HG03565 (cell line): ENCODE measurements at regions not wholly inside any gene's neighbourhood (a gene's known extent, or its start where the extent isn't known, plus 50 kb on each side); places are given as distances from the start of the nearest gene placed in this dataset.

ENCODE experiments used
- ATAC-seq: cut with Tn5 transposase; IDR thresholded peaks from one replicate; pipeline ENCODE4 v1.9.1; 2021; ENCODE audit warnings: mild to moderate bottlenecking, moderate library complexity; ENCODE audit not compliant: unreplicated experiment

GRCh38 chr20:10951216-10951615 lies 277.4 kb upstream of the JAG1 start:
- ATAC-seq = no peak

DNA sequence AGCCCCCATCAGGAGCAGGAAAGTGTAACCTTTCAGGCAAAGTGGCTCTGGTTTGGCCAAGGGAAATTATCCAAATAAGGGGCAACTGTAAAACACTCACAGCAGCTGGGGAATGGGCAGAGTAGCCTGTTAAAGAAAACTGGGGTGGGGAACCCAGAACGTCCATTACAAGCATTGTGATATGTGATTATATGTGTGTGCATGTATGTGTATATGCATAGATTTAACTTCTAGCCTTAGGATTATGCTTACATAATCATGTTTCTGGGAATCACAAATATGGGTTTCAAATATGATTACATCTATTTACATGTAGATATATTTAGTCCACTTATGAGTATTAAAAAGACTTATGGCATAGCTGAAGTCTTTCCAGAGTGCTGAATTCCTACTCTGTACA lies 278.1 kb upstream of the JAG1 start:
- ATAC-seq = no peak

GRCh38 chr20:10953437-10953836 lies 279.6 kb upstream of the JAG1 start:
- ATAC-seq = no peak

GRCh38 chr20:10954137-10954840 lies 280.5 kb upstream of the JAG1 start:
- no peak for ATAC-seq

GRCh38 chr20:10954908-10955580 lies 281.2 kb upstream of the JAG1 start:
- no peak for ATAC-seq

DNA sequence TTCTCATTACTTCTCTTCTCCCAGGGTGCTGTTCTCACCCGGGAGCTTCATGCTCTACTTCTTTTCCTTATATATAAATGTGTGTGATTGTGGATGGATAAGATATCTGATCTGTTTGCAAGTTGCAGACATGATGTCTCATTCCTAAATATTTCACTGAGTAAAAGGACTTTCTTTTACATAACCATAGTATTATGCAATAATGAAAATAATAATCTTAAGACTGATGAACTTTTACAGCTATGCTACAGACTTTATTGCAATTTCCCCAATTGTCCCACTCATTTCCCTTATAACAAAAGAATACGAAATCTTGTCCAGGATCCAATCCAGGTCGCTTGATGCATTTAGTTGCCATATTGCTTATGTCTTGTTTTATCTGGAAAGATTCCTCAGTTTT lies 284.5 kb upstream of the JAG1 start:
- no peak for ATAC-seq

- no peak for ATAC-seq
Measured at GRCh38 chr20:10960416-10960815, 286.6 kb upstream of the JAG1 start.

- ATAC-seq = no peak
Measured at GRCh38 chr20:10961651-10962288, 288.0 kb upstream of the JAG1 start.

DNA sequence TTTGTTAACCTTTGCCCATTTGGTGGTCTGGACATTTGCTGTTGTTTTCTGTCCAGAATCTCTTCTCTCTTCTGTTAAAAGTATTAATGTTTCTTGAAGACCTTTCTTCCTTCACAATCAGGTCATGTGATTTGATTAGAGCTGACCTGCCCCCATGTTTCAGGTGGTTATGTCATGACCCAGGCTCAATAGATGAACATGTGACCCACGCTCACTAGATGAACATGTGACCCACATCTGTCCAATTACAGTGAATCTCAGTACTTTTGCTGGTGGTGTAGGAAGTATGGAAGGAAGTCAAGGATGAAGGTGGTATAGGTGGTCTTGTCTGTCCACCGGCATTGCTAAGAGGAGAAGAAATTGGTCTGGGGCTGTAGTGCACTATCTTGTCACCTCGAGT lies 289.1 kb upstream of the JAG1 start:
- ATAC-seq = no peak

GRCh38 chr20:10963717-10964266 lies 290.0 kb upstream of the JAG1 start:
- ATAC-seq = no peak

DNA sequence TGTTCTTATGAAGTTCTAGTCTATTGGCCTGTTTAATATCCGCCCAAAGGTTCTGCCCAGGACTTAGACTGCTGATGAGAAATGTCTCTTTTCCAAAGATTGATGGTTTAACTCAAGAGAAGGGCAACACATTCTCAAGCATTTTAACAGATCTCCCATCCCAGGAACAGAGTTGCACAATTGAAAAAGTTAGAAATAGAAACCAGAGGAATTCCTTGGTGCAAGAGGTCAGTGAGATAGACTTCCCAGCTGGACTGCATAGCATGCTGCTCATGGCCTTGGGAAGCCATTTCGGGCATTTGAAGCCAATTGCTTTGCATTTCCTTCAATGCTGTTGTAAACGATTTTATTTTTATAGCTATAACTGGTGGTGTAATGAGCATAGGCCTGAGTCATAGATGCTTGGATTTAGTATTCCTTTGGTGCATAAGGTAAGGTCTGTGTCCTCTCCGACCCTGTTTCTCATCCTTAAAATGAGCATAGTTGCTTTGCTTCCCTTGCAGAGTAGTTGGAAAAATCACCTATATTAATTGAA lies 292.2 kb upstream of the JAG1 start:
- no peak for ATAC-seq

- ATAC-seq = no peak
Measured at GRCh38 chr20:10970109-10970508, 296.3 kb upstream of the JAG1 start.

DNA sequence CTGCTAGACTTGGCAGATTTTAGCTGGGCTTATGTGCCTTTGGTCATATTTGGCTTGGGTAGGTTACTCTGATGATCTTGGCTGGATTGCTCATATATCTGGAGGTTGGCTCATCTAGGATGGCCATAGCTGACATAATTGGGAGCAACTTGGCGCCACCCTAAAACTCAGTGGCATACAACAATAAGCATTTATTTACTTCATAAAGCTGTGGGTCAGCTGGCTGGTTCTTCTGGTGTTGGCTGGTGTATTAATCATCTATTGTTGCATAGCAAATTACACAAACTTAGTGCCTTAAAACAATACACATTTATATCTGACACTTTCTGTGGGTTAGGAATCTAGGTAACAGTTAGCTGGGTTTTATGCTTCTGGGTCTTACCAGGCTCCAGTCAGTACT lies 297.3 kb upstream of the JAG1 start:
- ATAC-seq = no peak

DNA sequence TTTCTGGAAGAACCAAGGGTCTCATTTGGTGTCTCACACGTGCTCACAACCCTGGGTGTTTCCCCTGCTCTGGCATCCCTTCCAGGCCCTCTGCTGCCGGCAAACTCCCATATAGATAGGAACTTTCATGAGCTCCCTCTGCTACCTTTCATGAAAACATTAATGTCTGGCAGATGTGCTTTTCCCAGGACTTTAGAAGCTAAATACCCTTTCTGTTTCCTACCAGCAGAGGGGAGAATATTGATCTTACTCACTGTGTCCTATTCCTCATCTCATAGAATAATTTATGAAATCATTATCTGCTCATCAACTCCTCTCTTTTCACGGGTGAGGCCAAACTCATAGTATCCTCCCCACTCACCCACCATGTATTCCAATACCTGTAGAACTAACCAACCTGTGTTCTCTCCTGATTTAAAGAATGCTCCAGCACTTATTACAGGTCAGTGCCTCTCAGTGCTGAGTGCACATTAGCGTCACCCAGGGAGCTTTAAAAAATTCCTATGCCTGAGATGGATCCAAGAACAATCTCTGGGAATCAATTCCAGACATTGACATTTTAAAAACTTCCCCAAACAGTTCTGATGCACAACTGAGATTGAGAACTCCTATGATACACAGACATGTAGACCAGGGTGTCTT lies 298.5 kb upstream of the JAG1 start:
- ATAC-seq = no peak

DNA sequence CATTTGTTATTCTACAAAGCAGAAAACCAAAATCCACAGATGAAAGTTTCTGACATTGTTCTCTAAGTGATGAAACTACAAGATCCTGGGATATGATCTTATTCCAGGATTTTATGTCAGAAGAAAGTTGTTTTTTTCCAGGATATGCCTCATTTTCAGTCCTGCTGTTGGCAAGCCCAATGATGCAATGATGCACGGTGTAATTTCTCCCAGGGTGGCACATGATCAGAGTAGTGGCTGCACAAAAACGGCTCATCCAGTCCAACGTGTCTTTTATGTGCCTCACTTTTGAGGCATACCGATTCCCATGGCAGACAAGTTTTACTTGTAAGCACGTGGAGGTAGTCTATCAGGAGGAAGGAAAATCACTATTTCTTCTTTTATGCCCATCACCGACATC lies 302.3 kb upstream of the JAG1 start:
- ATAC-seq = no peak

DNA sequence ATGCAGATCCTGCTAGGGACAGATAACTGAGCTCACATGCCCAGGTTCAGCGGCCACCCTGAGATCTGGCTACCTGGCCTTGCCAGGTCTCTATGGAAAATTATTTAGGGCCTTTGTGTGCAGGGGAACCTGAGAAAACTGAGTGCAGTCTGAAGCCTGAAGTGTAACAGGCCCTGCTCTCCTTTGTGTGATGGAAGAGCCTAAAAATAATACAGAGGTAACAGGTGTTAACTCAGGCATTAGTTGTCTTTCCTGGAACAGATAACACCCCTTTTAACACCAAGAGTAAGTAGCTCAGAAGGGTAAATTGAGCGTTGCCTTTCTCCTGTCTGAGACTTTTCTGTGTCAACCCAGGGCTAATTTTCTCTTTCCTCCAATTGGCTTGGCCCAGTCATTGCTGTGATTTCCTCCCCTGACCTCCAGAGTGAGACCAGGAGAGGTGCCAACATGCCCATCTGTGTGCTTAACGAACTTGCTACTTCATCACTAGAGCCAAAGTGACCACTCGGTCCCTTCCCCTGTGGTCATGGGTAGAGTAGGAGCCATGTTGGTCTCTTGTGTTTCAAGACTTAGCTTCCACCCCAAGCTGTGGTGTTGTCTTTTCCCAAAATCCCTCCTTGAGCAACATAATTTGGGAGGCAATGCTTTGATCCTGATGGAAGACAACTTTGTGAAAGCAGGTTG lies 304.4 kb upstream of the JAG1 start:
- ATAC-seq = no peak

DNA sequence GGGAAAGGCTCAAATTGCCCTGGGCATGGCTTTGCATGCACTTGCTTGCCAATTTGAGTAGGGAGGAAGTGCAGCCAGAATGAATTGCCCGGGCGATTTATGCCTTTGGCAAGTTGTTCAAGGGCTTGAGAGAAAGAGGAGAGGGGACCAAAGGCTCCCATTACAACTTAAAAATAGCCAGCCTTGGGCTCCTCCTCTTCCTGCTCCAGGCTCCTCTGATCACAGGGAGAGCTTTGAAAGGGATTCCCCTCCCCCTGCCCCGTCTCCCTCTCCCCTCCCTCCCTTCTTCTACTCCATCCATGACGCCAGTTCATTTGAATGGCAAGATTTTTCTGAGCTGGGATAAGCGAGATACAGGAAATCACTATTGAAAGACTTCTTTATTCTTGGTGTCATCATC lies 304.9 kb upstream of the JAG1 start:
- ATAC-seq = no peak

GRCh38 chr20:10982692-10983091 lies 308.9 kb upstream of the JAG1 start:
- ATAC-seq = no peak

- no peak for ATAC-seq
Measured at GRCh38 chr20:10984294-10984693, 310.5 kb upstream of the JAG1 start.

- no peak for ATAC-seq
Measured at GRCh38 chr20:10984913-10985312, 311.1 kb upstream of the JAG1 start.

DNA sequence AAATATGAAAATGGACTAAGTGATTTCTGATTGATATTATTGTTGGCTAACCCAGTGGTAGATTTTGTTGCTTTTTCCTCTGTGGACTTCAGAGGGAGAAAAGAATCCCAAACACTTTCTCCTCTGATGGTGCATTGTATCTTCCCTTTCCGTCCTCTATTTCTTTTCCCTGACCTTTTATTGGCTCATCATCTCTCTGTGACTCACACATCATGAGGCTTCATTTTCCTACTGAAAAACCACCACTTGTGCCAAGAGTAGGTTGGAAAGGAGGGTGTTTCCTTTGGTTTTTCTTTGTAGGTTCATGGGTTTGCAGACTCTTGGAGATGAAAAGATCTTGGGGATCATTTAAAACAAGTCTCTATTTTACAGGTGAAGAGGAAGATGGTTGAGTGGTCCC lies 311.7 kb upstream of the JAG1 start:
- ATAC-seq = no peak
